Esophagus squamous epithelium (tissue), 4 donors: ENCODE measurements at regions not wholly inside any gene's neighbourhood (a gene's known extent, or its start where the extent isn't known, plus 50 kb on each side); places are given as distances from the start of the nearest gene placed in this dataset.

Source experiments
- CTCF ChIP-seq, 6 experiments: fragments of 450-650 bp in 4 of 6; fragments of 200-600 bp in 2 of 6; sonication (generic) in 2 of 6; IDR thresholded peaks; one replicate each; pipeline ENCODE4 v1.5.1; 2016 to 2019; ENCODE audit warnings: antibody characterized with exemption in 6 of 6, mild to moderate bottlenecking in 4 of 6, moderate library complexity in 4 of 6
- POLR2A ChIP-seq, 4 donors: fragments of 450-650 bp; IDR thresholded peaks; one replicate each; pipeline ENCODE4 v1.6.1; 2017; ENCODE audit warnings: antibody characterized with exemption in 4 of 4, mild to moderate bottlenecking in 4 of 4, moderate library complexity in 3 of 4

- TF ChIP-seq CTCF (IDR thresholded peaks at IDR 0.05), result no peak
- no peak for TF ChIP-seq POLR2A (IDR thresholded peaks at IDR 0.05)
These were observed 103.6 kb upstream of the OR9G4 start for GRCh38 chr11:56852131-56852530.
